WTC11 (cell line): ENCODE measurements at regions not wholly inside any gene's neighbourhood (a gene's known extent, or its start where the extent isn't known, plus 50 kb on each side); places are given as distances from the start of the nearest gene placed in this dataset.

Experiments used
- KAT7 ChIP-seq: sonication (generic); formaldehyde crosslinking; IDR thresholded peaks from 2 replicates; pipeline ENCODE4 v1.8.1; 2023; ENCODE audit warnings: missing genetic modification reagents, mild to moderate bottlenecking, borderline replicate concordance
- TF ChIP-seq, protein P1 (sequence below): sonication (generic); formaldehyde crosslinking; IDR thresholded peaks from 2 replicates; pipeline ENCODE4 v1.8.1; 2022; ENCODE audit warnings: low read depth, missing genetic modification reagents, borderline replicate concordance
- TF ChIP-seq, protein P2 (sequence below): sonication (generic); formaldehyde crosslinking; IDR thresholded peaks from 2 replicates; pipeline ENCODE4 v1.8.0; 2022; ENCODE audit warnings: mild to moderate bottlenecking, missing genetic modification reagents

DNA sequence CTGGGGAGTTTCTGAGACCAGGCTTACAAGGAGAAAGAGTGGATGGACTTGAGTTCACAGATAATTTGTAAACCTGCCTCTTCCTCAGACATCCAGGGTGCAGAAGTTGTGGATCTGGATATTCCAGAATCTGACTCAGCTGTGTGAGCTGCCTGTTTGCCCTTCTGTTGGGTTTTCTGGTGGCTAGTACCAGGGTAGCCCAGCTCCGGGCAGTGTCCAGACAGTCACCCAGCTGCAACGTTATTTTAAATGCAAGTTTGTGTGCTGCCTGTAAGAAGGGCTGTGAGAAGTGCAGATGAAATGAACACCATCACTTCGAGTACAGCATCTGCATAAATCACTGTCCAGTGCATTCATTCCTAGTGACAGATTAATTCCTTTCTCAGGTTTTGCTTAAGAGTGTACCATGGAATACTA is 1053.0 kb downstream of the TUSC7 start:
- TF ChIP-seq, protein P1, sequence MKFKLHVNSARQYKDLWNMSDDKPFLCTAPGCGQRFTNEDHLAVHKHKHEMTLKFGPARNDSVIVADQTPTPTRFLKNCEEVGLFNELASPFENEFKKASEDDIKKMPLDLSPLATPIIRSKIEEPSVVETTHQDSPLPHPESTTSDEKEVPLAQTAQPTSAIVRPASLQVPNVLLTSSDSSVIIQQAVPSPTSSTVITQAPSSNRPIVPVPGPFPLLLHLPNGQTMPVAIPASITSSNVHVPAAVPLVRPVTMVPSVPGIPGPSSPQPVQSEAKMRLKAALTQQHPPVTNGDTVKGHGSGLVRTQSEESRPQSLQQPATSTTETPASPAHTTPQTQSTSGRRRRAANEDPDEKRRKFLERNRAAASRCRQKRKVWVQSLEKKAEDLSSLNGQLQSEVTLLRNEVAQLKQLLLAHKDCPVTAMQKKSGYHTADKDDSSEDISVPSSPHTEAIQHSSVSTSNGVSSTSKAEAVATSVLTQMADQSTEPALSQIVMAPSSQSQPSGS: no peak
- TF ChIP-seq KAT7 (CRISPR knock-in tag): no peak
- TF ChIP-seq, protein P2, sequence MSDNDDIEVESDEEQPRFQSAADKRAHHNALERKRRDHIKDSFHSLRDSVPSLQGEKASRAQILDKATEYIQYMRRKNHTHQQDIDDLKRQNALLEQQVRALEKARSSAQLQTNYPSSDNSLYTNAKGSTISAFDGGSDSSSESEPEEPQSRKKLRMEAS (CRISPR knock-in tag): no peak
